A673 (cell line): ENCODE measurements at regions not wholly inside any gene's neighbourhood (a gene's known extent, or its start where the extent isn't known, plus 50 kb on each side); places are given as distances from the start of the nearest gene placed in this dataset.

Source experiments
- CTCF ChIP-seq: fragments of 300-800, 200-600 bp; sonication (generic); conservative IDR thresholded peaks from 2 replicates; pipeline ENCODE4 v1.5.1; 2017; ENCODE audit warnings: low read depth, mild to moderate bottlenecking, antibody characterized with exemption, low read length, moderate library complexity, mixed read lengths
- EZH2 ChIP-seq: fragments of 200-600 bp; sonication (generic); IDR thresholded peaks from 2 replicates; pipeline ENCODE4 v1.6.1; 2017; ENCODE audit warnings: borderline replicate concordance, low read depth, mild to moderate bottlenecking, mixed read lengths, antibody characterized with exemption, low read length; ENCODE audit not compliant: poor library complexity, severe bottlenecking

GRCh38 chr21:22796147-22796546, 1797.9 kb downstream of the NCAM2 start:
- TF ChIP-seq CTCF (no peak), EZH2 (no peak)
